ENCODE measurements at regions not wholly inside any gene's neighbourhood (a gene's known extent, or its start where the extent isn't known, plus 50 kb on each side); places are given as distances from the start of the nearest gene placed in this dataset.

GRCh38 chr3:166005126-166005525, 167.9 kb upstream of the BCHE start:
- TF ChIP-seq, protein P1, sequence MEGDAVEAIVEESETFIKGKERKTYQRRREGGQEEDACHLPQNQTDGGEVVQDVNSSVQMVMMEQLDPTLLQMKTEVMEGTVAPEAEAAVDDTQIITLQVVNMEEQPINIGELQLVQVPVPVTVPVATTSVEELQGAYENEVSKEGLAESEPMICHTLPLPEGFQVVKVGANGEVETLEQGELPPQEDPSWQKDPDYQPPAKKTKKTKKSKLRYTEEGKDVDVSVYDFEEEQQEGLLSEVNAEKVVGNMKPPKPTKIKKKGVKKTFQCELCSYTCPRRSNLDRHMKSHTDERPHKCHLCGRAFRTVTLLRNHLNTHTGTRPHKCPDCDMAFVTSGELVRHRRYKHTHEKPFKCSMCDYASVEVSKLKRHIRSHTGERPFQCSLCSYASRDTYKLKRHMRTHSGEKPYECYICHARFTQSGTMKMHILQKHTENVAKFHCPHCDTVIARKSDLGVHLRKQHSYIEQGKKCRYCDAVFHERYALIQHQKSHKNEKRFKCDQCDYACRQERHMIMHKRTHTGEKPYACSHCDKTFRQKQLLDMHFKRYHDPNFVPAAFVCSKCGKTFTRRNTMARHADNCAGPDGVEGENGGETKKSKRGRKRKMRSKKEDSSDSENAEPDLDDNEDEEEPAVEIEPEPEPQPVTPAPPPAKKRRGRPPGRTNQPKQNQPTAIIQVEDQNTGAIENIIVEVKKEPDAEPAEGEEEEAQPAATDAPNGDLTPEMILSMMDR (IDR thresholded peaks at IDR 0.05): no peak
- no peak for TF ChIP-seq EZH2phosphoT487 (IDR thresholded peaks at IDR 0.05)
